ENCODE measurements at regions not wholly inside any gene's neighbourhood (a gene's known extent, or its start where the extent isn't known, plus 50 kb on each side); places are given as distances from the start of the nearest gene placed in this dataset.

DNA sequence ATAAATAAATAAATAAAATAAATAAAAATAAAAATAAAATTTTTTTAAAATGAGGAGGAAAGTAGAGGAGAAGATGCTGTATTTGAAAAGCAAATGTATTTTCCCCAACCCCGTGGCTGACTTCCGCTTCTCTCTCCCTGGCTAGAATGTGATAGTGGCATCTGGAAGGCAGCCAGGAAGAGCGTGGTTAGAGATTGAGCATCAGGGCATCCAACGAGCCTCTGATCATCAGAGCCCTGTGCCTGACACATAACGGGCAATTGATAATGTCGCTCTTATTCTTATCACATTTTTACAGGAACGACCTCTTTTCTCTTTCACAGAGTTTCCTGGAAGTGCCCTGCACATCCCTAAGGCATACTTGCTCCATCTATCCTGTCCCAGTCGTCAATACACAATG is 496.9 kb upstream of the TMEM132C start:
- TF ChIP-seq, protein P1, sequence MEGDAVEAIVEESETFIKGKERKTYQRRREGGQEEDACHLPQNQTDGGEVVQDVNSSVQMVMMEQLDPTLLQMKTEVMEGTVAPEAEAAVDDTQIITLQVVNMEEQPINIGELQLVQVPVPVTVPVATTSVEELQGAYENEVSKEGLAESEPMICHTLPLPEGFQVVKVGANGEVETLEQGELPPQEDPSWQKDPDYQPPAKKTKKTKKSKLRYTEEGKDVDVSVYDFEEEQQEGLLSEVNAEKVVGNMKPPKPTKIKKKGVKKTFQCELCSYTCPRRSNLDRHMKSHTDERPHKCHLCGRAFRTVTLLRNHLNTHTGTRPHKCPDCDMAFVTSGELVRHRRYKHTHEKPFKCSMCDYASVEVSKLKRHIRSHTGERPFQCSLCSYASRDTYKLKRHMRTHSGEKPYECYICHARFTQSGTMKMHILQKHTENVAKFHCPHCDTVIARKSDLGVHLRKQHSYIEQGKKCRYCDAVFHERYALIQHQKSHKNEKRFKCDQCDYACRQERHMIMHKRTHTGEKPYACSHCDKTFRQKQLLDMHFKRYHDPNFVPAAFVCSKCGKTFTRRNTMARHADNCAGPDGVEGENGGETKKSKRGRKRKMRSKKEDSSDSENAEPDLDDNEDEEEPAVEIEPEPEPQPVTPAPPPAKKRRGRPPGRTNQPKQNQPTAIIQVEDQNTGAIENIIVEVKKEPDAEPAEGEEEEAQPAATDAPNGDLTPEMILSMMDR (IDR thresholded peaks at IDR 0.05), result no peak
- no peak for TF ChIP-seq POLR2A (IDR thresholded peaks at IDR 0.05)
